HEK293T (cell line): ENCODE measurements at regions not wholly inside any gene's neighbourhood (a gene's known extent, or its start where the extent isn't known, plus 50 kb on each side); places are given as distances from the start of the nearest gene placed in this dataset.

Experiments
- CTCF ChIA-PET: fragments of 350-600 bp; formaldehyde crosslinking; extraction: SDS; loops from one replicate; lab custom pipeline; 2021; ENCODE audit warnings: antibody characterized with exemption, inconsistent platforms; lab: Yijun Ruan, JAX
- POLR2A ChIA-PET: fragments of 350-600 bp; formaldehyde crosslinking; extraction: SDS; loops from one replicate; lab custom pipeline; 2020; ENCODE audit warnings: antibody characterized with exemption, inconsistent platforms; lab: Yijun Ruan, JAX
- DNase-seq: peaks from one replicate; pipeline ENCODE4 v3.0.0; 2012; ENCODE audit warnings: mixed read lengths; ENCODE audit errors: extremely low spot score
- ARNT ChIP-seq: fragments of 450-650 bp; IDR thresholded peaks from 2 replicates; pipeline ENCODE4 v1.6.1; 2017; ENCODE audit warnings: mild to moderate bottlenecking
- BHLHE40 ChIP-seq: fragments of 450-650 bp; IDR thresholded peaks from 2 replicates; pipeline ENCODE4 v1.6.1; 2016; ENCODE audit warnings: mild to moderate bottlenecking, moderate library complexity, borderline replicate concordance
- CTBP1 ChIP-seq: fragments of 450-650 bp; IDR thresholded peaks from 2 replicates; pipeline ENCODE4 v1.6.1; 2016; ENCODE audit warnings: borderline replicate concordance
- ELF4 ChIP-seq: fragments of 450-650 bp; IDR thresholded peaks from 2 replicates; pipeline ENCODE4 v1.6.1; 2017; ENCODE audit warnings: antibody characterized with exemption
- FOXA1 ChIP-seq: fragments of 450-650 bp; IDR thresholded peaks from 2 replicates; pipeline ENCODE4 v1.6.1; 2016; ENCODE audit warnings: mild to moderate bottlenecking
- FOXK2 ChIP-seq: fragments of 450-650 bp; IDR thresholded peaks from 2 replicates; pipeline ENCODE4 v1.6.1; 2016; ENCODE audit warnings: mild to moderate bottlenecking
- FOXM1 ChIP-seq: fragments of 450-650 bp; IDR thresholded peaks from 2 replicates; pipeline ENCODE4 v1.6.1; 2017; ENCODE audit warnings: mild to moderate bottlenecking, borderline replicate concordance
- HDGF ChIP-seq: fragments of 450-650 bp; IDR thresholded peaks from 2 replicates; pipeline ENCODE4 v1.6.1; 2017; ENCODE audit warnings: antibody characterized with exemption, borderline replicate concordance
- L3MBTL2 ChIP-seq: fragments of 450-650 bp; conservative IDR thresholded peaks from 2 replicates; pipeline ENCODE4 v1.6.1; 2016; ENCODE audit warnings: mild to moderate bottlenecking
- LEF1 ChIP-seq: fragments of 450-650 bp; IDR thresholded peaks from 2 replicates; pipeline ENCODE4 v1.6.1; 2017; ENCODE audit warnings: mild to moderate bottlenecking, borderline replicate concordance
- NFRKB ChIP-seq: fragments of 450-650 bp; IDR thresholded peaks from 2 replicates; pipeline ENCODE4 v1.6.1; 2016; ENCODE audit warnings: mild to moderate bottlenecking, moderate library complexity
- PKNOX1 ChIP-seq: fragments of 450-650 bp; IDR thresholded peaks from 2 replicates; pipeline ENCODE4 v1.6.1; 2016
- SP1 ChIP-seq: fragments of 450-650 bp; IDR thresholded peaks from 2 replicates; pipeline ENCODE4 v1.6.1; 2017
- SUZ12 ChIP-seq: fragments of 450-650 bp; IDR thresholded peaks from 2 replicates; pipeline ENCODE4 v1.6.1; 2016; ENCODE audit warnings: mild to moderate bottlenecking
- TARDBP ChIP-seq: fragments of 450-650 bp; IDR thresholded peaks from 2 replicates; pipeline ENCODE4 v1.6.1; 2016
- ZNF384 ChIP-seq: fragments of 450-650 bp; IDR thresholded peaks from 2 replicates; pipeline ENCODE4 v1.6.1; 2016

- DNase-seq = no peak
- ChIA-PET POLR2A (no interaction called here), CTCF (no interaction called here)
- no peak for TF ChIP-seq FOXM1
- no peak for TF ChIP-seq LEF1
- TF ChIP-seq TARDBP = no peak
- no peak for TF ChIP-seq PKNOX1
- no peak for TF ChIP-seq CTBP1
- TF ChIP-seq FOXK2 = no peak
- TF ChIP-seq ZNF384 = no peak
- TF ChIP-seq HDGF = no peak
Observed at GRCh38 chr14:87108726-87109125, 884.3 kb downstream of the GALC start.

DNA sequence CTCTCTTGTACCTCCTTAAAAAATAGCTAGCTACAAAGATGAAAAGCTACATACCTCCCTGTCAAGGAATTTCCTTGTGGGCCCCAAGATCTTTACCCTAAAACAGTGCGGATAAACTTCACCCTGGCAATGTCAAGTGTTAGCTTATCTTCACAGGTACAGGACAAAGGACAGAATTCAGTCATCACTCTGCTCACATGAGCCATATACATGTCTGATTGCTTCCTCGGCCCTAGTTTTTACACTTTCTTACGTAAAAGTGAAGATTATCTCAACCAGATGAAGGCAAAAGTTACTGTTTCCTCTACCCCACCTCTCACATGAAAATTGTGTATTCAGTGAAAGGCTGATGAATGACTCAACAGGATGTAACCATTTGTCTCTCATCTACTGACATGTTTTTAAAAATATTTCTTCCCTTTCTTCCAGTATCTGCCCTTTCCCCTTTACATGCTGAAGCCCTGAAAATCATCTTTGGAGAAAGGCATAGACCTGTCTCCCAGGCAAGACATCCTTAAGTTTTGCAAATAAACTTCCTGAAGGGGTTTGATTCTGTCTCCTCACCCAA is 890.1 kb downstream of the GALC start:
- ChIA-PET POLR2A (no interaction called here), CTCF (no interaction called here)
- no peak for DNase-seq
- TF ChIP-seq SUZ12 = no peak
- no peak for TF ChIP-seq ARNT
- no peak for TF ChIP-seq BHLHE40
- no peak for TF ChIP-seq FOXA1
- no peak for TF ChIP-seq CTBP1
- no peak for TF ChIP-seq SP1
- TF ChIP-seq FOXM1 = no peak
- TF ChIP-seq ELF4 = no peak
- no peak for TF ChIP-seq LEF1
- no peak for TF ChIP-seq FOXK2
- TF ChIP-seq TARDBP = no peak
- TF ChIP-seq PKNOX1 = no peak
- TF ChIP-seq ZNF384 = no peak
- TF ChIP-seq L3MBTL2 = no peak
- no peak for TF ChIP-seq HDGF
- TF ChIP-seq NFRKB = no peak

- no peak for DNase-seq
- no peak for TF ChIP-seq BHLHE40
- no peak for TF ChIP-seq ZNF384
- no peak for TF ChIP-seq L3MBTL2
- TF ChIP-seq SUZ12 = no peak
- no peak for TF ChIP-seq FOXK2
- TF ChIP-seq PKNOX1 = no peak
- no peak for TF ChIP-seq ARNT
- TF ChIP-seq SP1 = no peak
- CTCF ChIA-PET = no interaction called here
- POLR2A ChIA-PET = no interaction called here
Observed at GRCh38 chr14:87097015-87097414, 896.0 kb downstream of the GALC start.

DNA sequence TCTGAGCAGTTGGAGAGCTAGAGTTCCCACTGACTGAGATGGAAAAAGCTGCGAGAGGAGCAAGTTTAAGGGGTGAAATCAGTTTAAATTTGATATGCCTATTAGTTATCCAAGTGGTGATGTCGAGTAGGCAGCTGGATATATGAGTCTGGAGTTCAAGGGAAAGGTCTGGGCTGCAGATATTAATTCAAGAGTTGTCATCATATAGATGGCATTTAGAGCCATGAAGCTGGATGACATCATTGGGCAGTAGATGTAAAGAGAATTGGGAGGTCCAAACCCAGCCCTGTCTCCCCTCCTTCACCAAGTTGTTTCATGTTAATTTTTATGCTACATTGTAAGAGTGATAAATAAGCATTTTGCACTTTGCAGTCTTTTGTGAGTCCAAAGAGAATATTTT is 898.1 kb downstream of the GALC start:
- ChIA-PET CTCF (no interaction called here), POLR2A (no interaction called here)
- TF ChIP-seq FOXA1 = no peak
- no peak for TF ChIP-seq FOXM1
- TF ChIP-seq TARDBP = no peak
- no peak for TF ChIP-seq PKNOX1
- TF ChIP-seq CTBP1 = no peak
- TF ChIP-seq FOXK2 = no peak
- no peak for TF ChIP-seq SUZ12
- no peak for TF ChIP-seq ARNT
- no peak for TF ChIP-seq ELF4
- TF ChIP-seq HDGF = no peak
- TF ChIP-seq L3MBTL2 = no peak
- no peak for TF ChIP-seq NFRKB
- no peak for TF ChIP-seq SP1
- no peak for TF ChIP-seq BHLHE40
- TF ChIP-seq ZNF384 = no peak
- no peak for TF ChIP-seq LEF1

DNA sequence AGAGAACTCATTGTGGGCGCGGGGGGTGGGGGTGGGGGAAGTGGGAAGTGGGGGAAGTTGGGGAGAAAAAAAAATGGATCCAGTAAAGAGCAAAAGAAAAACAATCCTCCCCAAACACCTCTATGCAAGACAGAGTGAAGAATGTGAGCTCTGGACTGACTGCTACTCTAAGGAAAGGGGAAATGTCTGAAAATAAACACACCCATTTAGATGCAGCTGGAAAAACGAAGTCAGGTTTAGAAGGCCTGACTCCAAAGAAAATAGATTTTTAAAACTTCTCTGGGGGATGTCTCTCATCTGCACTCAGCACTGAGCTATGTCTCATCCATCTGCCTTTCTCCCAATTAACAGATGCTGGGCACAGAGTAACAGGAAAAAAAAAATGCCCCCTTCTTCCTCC is 904.4 kb downstream of the GALC start:
- no peak for DNase-seq
- no peak for TF ChIP-seq ARNT
- TF ChIP-seq NFRKB = no peak
- TF ChIP-seq L3MBTL2 = no peak
- no peak for TF ChIP-seq FOXK2
- no peak for TF ChIP-seq PKNOX1
- no peak for TF ChIP-seq ELF4
- TF ChIP-seq SUZ12 = no peak
- TF ChIP-seq SP1 = no peak
- TF ChIP-seq HDGF = no peak
- TF ChIP-seq BHLHE40 = no peak
- TF ChIP-seq FOXA1 = no peak
- TF ChIP-seq LEF1 = no peak
- TF ChIP-seq ZNF384 = no peak
- TF ChIP-seq CTBP1 = no peak
- ChIA-PET CTCF (no interaction called here), POLR2A (no interaction called here)

More for the DNA sequence above, 898.1 kb downstream of the GALC start:
- DNase-seq = no peak
